MM.1S (cell line): ENCODE measurements at regions not wholly inside any gene's neighbourhood (a gene's known extent, or its start where the extent isn't known, plus 50 kb on each side); places are given as distances from the start of the nearest gene placed in this dataset.

ENCODE experiments used
- DNase-seq: peaks from one replicate; pipeline ENCODE4 v3.0.0-alpha.2; 2015
- H2AFZ ChIP-seq: fragments of 300-600 bp; sonication (generic); 2 replicates; pipeline ENCODE4 v1.6.0; 2016; ENCODE audit warnings: antibody characterized with exemption, low read length
- H3F3A ChIP-seq: fragments of 300-600 bp; sonication (generic); 2 replicates; pipeline ENCODE4 v1.6.1; 2016; ENCODE audit warnings: mild to moderate bottlenecking, antibody characterized with exemption, low read length, moderate library complexity, mixed read lengths; ENCODE audit not compliant: insufficient read depth
- H3K27ac ChIP-seq: fragments of 300-600 bp; sonication (generic); 2 replicates; pipeline ENCODE4 v1.5.1; 2016; ENCODE audit warnings: mild to moderate bottlenecking, low read length
- H3K27me3 ChIP-seq: fragments of 300-600 bp; sonication (generic); replicated peaks from 2 replicates; pipeline ENCODE4 v1.6.0; 2016; ENCODE audit warnings: low read length; ENCODE audit not compliant: insufficient read depth
- H3K36me3 ChIP-seq: fragments of 300-600 bp; sonication (generic); replicated peaks from 2 replicates; pipeline ENCODE4 v1.6.1; 2016; ENCODE audit warnings: mild to moderate bottlenecking, low read length, mixed read lengths; ENCODE audit not compliant: insufficient read depth
- H3K4me1 ChIP-seq: fragments of 300-600 bp; sonication (generic); 2 replicates; pipeline ENCODE4 v1.6.1; 2016; ENCODE audit warnings: low read length, mixed read lengths
- H3K4me2 ChIP-seq: fragments of 300-600 bp; sonication (generic); 2 replicates; pipeline ENCODE4 v1.6.0; 2016; ENCODE audit warnings: low read depth, low read length
- H3K4me3 ChIP-seq: fragments of 300-600 bp; sonication (generic); 2 replicates; pipeline ENCODE4 v1.5.1; 2016; ENCODE audit warnings: low read length, mixed read lengths
- H3K79me2 ChIP-seq: fragments of 300-600 bp; sonication (generic); 2 replicates; pipeline ENCODE4 v1.6.1; 2016; ENCODE audit warnings: mixed run types, low read length, mixed read lengths
- H3K9ac ChIP-seq: fragments of 300-600 bp; sonication (generic); 2 replicates; pipeline ENCODE4 v1.6.1; 2016; ENCODE audit warnings: low read length, mixed read lengths
- H3K9me2 ChIP-seq: fragments of 300-600 bp; sonication (generic); replicated peaks from 2 replicates; pipeline ENCODE4 v1.6.1; 2016; ENCODE audit warnings: mild to moderate bottlenecking, low read length, mixed read lengths; ENCODE audit not compliant: insufficient read depth
- H3K9me3 ChIP-seq: fragments of 300-600 bp; sonication (generic); replicated peaks from 2 replicates; pipeline ENCODE4 v1.6.1; 2016; ENCODE audit warnings: mild to moderate bottlenecking, low read length, mixed read lengths; ENCODE audit not compliant: insufficient read depth
- H4K20me1 ChIP-seq: fragments of 300-600 bp; sonication (generic); 2 replicates; pipeline ENCODE4 v1.6.1; 2016; ENCODE audit warnings: mild to moderate bottlenecking, low read length, moderate library complexity, mixed read lengths; ENCODE audit not compliant: insufficient read depth
- EZH2 ChIP-seq: fragments of 300-600 bp; sonication (generic); optimal IDR thresholded peaks from 2 replicates; pipeline ENCODE3; 2017; ENCODE audit warnings: low read depth, mild to moderate bottlenecking, antibody characterized with exemption, low read length, mixed read lengths
- EZH2phosphoT487 ChIP-seq: fragments of 300-600 bp; sonication (generic); IDR thresholded peaks from 2 replicates; pipeline ENCODE4 v1.6.1; 2018; ENCODE audit warnings: antibody characterized with exemption, low read length
- TF ChIP-seq, protein P1 (sequence below): fragments of 300-600 bp; sonication (generic); IDR thresholded peaks from 2 replicates; pipeline ENCODE4 v1.5.1; 2016; ENCODE audit warnings: antibody characterized with exemption, low read length, mixed read lengths

DNA sequence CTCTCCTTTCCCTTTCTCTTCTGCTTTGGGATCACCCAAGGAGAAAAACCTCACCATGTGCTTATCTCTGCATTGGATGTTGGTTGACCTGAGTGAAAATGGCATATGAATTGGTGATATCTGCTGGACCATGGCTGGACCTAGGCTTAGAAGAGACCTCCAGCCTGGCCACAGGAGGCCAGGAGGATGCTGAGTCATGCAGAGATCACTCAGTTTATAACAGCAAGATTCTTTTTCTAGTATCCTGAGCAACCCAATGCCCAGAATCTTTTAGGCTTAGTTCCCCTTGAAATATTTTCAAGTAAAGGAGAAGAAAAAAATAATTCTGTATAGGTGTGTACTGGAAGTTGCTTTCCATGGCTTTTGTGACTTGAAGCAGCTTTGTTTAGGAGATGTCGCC, 236.3 kb downstream of the KLF6 start:
- Histone ChIP-seq H3K9me3 (no peaks in the 10 kb centered on the region), H3F3A (no peaks in the 10 kb centered on the region), H3K79me2 (no peaks in the 10 kb centered on the region), H3K4me1 (no peaks in the 10 kb centered on the region), H3K36me3 (no peaks in the 10 kb centered on the region), H2AFZ (no peak overlapping the region), H3K4me2 (no peak overlapping the region), H3K9ac (no peak overlapping the region), H3K27me3 (no peaks in the 10 kb centered on the region), H3K9me2 (no peaks in the 10 kb centered on the region), H3K27ac (no peak overlapping the region), H3K4me3 (no peak overlapping the region), H4K20me1 (no peaks in the 10 kb centered on the region)
- TF ChIP-seq, protein P1, sequence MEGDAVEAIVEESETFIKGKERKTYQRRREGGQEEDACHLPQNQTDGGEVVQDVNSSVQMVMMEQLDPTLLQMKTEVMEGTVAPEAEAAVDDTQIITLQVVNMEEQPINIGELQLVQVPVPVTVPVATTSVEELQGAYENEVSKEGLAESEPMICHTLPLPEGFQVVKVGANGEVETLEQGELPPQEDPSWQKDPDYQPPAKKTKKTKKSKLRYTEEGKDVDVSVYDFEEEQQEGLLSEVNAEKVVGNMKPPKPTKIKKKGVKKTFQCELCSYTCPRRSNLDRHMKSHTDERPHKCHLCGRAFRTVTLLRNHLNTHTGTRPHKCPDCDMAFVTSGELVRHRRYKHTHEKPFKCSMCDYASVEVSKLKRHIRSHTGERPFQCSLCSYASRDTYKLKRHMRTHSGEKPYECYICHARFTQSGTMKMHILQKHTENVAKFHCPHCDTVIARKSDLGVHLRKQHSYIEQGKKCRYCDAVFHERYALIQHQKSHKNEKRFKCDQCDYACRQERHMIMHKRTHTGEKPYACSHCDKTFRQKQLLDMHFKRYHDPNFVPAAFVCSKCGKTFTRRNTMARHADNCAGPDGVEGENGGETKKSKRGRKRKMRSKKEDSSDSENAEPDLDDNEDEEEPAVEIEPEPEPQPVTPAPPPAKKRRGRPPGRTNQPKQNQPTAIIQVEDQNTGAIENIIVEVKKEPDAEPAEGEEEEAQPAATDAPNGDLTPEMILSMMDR: no peak
- no peak for TF ChIP-seq EZH2phosphoT487
- no peak for TF ChIP-seq EZH2
- DNase-seq: no peak

DNA sequence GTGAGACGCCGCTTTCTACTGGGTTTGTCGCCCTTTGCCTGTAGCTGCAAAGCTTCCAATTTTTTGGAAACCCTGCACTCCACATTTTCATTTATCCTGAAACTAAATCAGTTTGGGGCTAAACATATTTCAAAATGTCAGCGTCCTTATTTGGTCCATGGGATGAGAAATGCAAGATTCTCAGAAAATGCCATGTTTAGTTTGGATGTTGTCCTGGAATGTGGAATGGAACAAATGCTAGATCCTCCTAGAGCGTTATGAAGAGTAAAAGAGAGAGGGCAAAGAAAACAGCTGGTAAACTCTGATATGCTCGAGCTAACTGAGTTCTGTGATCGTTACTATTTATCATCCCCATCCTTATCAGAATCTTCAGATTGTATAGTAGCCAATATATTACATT, 236.9 kb downstream of the KLF6 start:
- Histone ChIP-seq H3K27me3 (no peaks in the 10 kb centered on the region), H2AFZ (no peak overlapping the region), H4K20me1 (no peaks in the 10 kb centered on the region), H3K9me2 (no peaks in the 10 kb centered on the region), H3F3A (no peaks in the 10 kb centered on the region), H3K9me3 (no peaks in the 10 kb centered on the region), H3K4me1 (no peaks in the 10 kb centered on the region), H3K27ac (no peak overlapping the region), H3K36me3 (no peaks in the 10 kb centered on the region), H3K79me2 (no peaks in the 10 kb centered on the region), H3K9ac (no peak overlapping the region), H3K4me3 (no peak overlapping the region), H3K4me2 (no peak overlapping the region)
- TF ChIP-seq, protein P1: no peak
- no peak for TF ChIP-seq EZH2phosphoT487
- no peak for TF ChIP-seq EZH2
- no peak for DNase-seq

DNA sequence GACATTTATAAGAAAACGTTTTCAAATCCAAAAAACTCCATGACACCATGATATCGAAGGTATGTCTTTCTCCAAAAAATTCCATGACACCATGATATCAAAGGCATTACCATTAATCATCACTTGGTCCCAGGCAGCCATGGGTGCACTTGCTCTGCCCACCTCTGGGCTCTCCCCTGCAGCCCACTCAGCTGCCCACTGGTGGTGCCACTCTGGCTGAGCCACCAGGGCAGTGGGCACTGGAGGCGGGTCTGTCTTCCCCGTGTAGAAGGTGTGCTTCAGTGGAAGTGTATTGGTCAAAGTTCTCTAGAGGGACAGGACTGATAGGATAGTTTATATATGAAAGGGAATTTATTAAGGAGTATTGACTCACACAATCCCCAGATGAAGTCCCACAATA, 240.4 kb downstream of the KLF6 start:
- Histone ChIP-seq H2AFZ (no peak overlapping the region), H3F3A (no peaks in the 10 kb centered on the region), H3K27me3 (no peaks in the 10 kb centered on the region), H3K4me1 (no peaks in the 10 kb centered on the region), H3K79me2 (no peaks in the 10 kb centered on the region), H3K27ac (no peak overlapping the region), H3K9me3 (no peaks in the 10 kb centered on the region), H3K36me3 (no peaks in the 10 kb centered on the region), H3K4me2 (no peak overlapping the region), H4K20me1 (no peaks in the 10 kb centered on the region), H3K9me2 (no peaks in the 10 kb centered on the region), H3K4me3 (no peak overlapping the region), H3K9ac (no peak overlapping the region)
- no peak for DNase-seq
- TF ChIP-seq, protein P1: no peak
- TF ChIP-seq EZH2 (no peak), EZH2phosphoT487 (no peak)
